Tibial nerve (tissue), 4 donors: ENCODE measurements at regions not wholly inside any gene's neighbourhood (a gene's known extent, or its start where the extent isn't known, plus 50 kb on each side); places are given as distances from the start of the nearest gene placed in this dataset.
"Not testable (repeated sequence)": the region's sequence is repeated elsewhere in the genome, so short reads cannot be mapped to it uniquely, and the experiment has no call there.

Experiments
- DNase-seq, 2 donors: peaks; one replicate each; pipeline ENCODE4 v3.0.0-alpha.2; 2019; ENCODE audit warnings: low spot score in 2 of 2
- H3K27ac ChIP-seq, 4 donors: fragments of 200-600 bp; sonication (generic) in 3 of 4; one replicate each; pipeline ENCODE4 v1.5.1; 2017 to 2019; ENCODE audit warnings: mild to moderate bottlenecking in 1 of 4
- H3K27me3 ChIP-seq, 2 donors: fragments of 200-600 bp; sonication (generic) in 1 of 2; one replicate each; pipeline versions ENCODE4 v1.5.1 to v1.6.0; 2017 to 2019
- H3K36me3 ChIP-seq, 3 donors: fragments of 200-600 bp; sonication (generic); one replicate each; pipeline ENCODE4 v1.5.1; 2018 to 2019
- H3K4me1 ChIP-seq, 4 donors: fragments of 200-600 bp; sonication (generic) in 3 of 4; one replicate each; pipeline ENCODE4 v1.5.1; 2017 to 2019
- H3K4me3 ChIP-seq, 4 donors: fragments of 200-600 bp; sonication (generic) in 3 of 4; one replicate each; pipeline ENCODE4 v1.5.1; 2017 to 2019; ENCODE audit warnings: mild to moderate bottlenecking in 1 of 4, moderate library complexity in 1 of 4
- H3K9me3 ChIP-seq, 4 donors: fragments of 200-600 bp; sonication (generic) in 3 of 4; one replicate each; pipeline ENCODE4 v1.5.1; 2017 to 2019
- CTCF ChIP-seq, 5 experiments: fragments of 200-600 bp in 3 of 5; fragments of 450-650 bp in 2 of 5; sonication (generic) in 3 of 5; IDR thresholded peaks; one replicate each; pipeline ENCODE4 v1.5.1; 2016 to 2019; ENCODE audit warnings: antibody characterized with exemption in 5 of 5, mild to moderate bottlenecking in 3 of 5, moderate library complexity in 2 of 5
- EP300 ChIP-seq, 2 donors: sonication (generic); formaldehyde crosslinking; IDR thresholded peaks; one replicate each; pipeline ENCODE4 v1.6.1; 2017; ENCODE audit warnings: antibody characterized with exemption in 2 of 2, mild to moderate bottlenecking in 1 of 2
- POLR2A ChIP-seq, 2 donors: fragments of 450-650 bp; IDR thresholded peaks; one replicate each; pipeline ENCODE4 v1.6.1; 2017; ENCODE audit warnings: antibody characterized with exemption in 2 of 2, mild to moderate bottlenecking in 2 of 2, moderate library complexity in 2 of 2
- WGBS, 2 donors: methylation state at CpG; one replicate each; pipeline ENCODE4 v1.1.5; 2018; 5-methylcytosine and 5-hydroxymethylcytosine counted together

DNA sequence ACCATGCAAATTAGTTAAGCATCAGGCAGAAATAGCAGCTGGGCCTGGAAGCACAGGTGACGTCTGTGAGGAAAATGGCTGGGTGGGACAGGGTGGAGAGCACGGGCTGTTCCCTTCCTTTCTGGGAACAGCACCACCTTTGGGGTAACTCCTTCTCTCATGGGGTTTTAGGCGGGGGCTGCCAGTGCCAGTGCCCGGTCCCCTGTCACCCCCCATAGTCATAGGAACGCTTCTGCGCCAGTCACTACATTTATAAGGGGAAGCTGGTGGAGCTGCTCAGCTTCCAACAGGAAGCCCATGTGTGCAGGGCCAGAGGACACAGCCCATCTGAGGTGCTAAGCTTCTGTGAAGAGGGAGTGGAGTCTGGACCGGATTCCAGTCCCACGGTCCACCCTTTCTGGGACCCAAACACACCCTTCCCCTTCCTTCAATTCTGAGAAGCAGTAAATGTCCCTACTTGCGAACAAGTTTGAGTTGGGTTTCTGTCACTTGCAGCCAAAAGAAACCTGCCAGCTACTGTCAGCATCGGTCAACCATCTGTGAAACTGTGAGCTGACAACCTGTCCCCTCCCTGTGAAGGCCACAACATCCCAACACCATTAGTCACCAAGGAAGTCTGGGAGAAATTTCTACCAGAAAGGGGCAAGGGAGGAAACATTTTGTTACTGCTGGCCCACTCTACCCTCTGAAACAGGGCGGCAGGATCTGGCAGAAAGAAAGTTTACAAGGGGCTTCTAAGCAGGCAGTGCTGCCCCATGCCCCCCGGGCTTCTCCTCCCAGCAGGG, 86.0 kb upstream of the AMZ2 start:
- 77 to 78% methylated on average over 12 of the region's 12 CpGs for WGBS, 2 donors
- H3K27me3 ChIP-seq, result no peaks in the 10 kb centered on the region
- TF ChIP-seq POLR2A (IDR thresholded peaks at IDR 0.05) (no peak), EP300 (IDR thresholded peaks at IDR 0.05) (no peak), CTCF (IDR thresholded peaks at IDR 0.05) (no peak)
- no peak overlapping the region for H3K4me3 ChIP-seq
- H3K27ac ChIP-seq, result no peak overlapping the region
- H3K9me3 ChIP-seq, result no peaks in the 10 kb centered on the region
- peaks cover 0 to 18% (median 0%) of the 10 kb centered on the region in 3 donors for H3K36me3 ChIP-seq
- DNase-seq, result no peak
- no peaks in the 10 kb centered on the region for H3K4me1 ChIP-seq

DNA sequence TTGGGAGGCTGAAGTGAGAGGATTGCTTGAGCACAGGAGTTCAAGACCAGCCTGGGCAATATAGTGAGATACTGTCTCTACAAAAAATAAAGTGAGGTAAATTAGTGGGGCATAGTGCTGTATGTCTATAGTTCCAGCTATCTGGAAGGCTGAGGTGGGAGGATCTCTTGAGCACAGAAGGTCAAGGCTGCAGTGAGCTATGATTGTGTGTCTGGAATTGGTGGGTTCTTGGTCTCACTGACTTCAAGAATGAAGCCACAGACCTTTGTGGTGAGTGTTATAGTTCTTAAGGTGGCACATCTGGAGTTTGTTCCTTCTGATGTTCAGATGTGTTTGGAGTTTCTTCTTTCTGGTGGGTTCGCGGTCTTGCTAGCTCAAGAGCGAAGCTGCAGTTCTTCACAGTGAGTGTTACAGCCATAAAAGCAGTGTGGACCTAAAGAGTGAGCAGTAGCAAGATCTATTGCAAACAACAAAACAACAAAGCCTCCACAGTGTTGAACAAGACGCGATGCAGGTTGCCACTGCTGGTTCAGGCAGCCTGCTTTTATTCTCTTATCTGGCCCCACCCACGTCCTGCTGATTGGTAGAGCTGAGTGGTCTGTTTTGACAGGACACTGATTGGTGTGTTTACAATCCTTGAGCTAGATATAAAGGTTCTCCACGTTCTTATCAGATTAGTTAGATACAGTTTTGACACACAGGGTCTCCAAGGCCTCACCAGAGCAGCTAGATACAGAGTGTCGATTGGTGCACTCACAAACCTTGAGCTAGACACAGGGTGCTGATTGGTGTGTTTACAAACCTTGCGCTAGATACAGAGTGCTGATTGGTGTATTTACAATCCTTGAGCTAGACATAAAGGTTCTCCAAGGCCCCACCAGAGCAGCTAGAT, 79.3 kb upstream of the AMZ2 start:
- H3K9me3 ChIP-seq, H3K4me3 ChIP-seq, H3K27me3 ChIP-seq, H3K36me3 ChIP-seq, H3K27ac ChIP-seq, H3K4me1 ChIP-seq, DNase-seq: not testable (repeated sequence)
- 81 to 85% methylated on average over 9 of the region's 9 CpGs for WGBS, 2 donors

GRCh38 chr17:68169165-68169821, 78.5 kb upstream of the AMZ2 start:
- not testable (repeated sequence) for H3K4me1 ChIP-seq, H3K27me3 ChIP-seq, H3K9me3 ChIP-seq, H3K27ac ChIP-seq, H3K36me3 ChIP-seq, H3K4me3 ChIP-seq, DNase-seq
- 87 to 96% methylated on average over 28 to 31 of the region's 42 CpGs for WGBS, 2 donors

DNA sequence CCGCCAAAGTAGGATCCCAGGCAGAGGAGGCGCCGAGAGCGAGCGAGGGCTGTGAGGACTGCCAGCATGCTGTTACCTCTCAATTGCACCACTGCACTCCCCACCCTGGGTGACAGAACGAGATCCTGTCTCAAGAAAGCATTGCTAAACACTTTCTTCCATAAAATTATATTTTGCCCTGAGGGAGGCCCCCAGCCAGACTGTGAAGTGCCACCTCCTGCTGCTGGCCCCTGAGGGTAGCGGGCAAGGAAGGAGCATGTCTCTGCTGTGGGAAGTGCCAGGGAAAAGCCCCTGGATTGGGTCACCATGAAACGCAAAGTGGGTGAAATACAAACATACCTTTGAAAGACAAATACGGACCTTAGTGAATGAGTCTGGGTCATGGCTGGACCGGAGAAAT, 78.0 kb upstream of the AMZ2 start:
- H3K4me1 ChIP-seq, result no peaks in the 10 kb centered on the region
- DNase-seq, result no peak
- H3K9me3 ChIP-seq, result no peaks in the 10 kb centered on the region
- no peak overlapping the region for H3K4me3 ChIP-seq
- WGBS, 2 donors, result 85 to 97% methylated on average over 10 of the region's 10 CpGs
- no peak for TF ChIP-seq EP300 (IDR thresholded peaks at IDR 0.05)
- no peak for TF ChIP-seq CTCF (IDR thresholded peaks at IDR 0.05)
- no peak for TF ChIP-seq POLR2A (IDR thresholded peaks at IDR 0.05)
- peaks cover 0 to 3% (median 0%) of the 10 kb centered on the region in 3 donors for H3K36me3 ChIP-seq
- H3K27ac ChIP-seq, result no peak overlapping the region
- no peaks in the 10 kb centered on the region for H3K27me3 ChIP-seq

DNA sequence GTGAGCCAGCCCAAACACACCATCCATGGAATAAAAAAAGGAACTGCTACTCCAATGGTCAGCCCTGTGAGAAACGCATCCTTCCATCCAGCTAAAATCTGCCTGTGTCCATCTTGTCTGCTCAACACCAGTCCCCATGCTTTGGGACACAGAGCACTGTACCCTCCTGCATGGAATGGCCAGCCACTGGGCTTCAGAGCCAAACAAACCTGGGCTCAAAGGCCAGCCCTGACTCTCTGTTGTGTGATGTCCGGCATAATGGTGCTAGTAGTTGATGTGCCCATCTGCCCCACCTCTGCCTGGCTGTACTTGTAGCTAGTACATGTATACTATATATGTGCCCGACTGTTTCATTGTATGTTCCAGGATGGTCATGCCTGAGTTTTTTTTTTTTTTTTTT, 77.6 kb upstream of the AMZ2 start:
- Histone ChIP-seq H3K4me3 (no peak overlapping the region), H3K9me3 (no peaks in the 10 kb centered on the region), H3K27ac (no peak overlapping the region), H3K4me1 (no peaks in the 10 kb centered on the region), H3K27me3 (no peaks in the 10 kb centered on the region), H3K36me3 (peaks cover 0 to 7% (median 0%) of the 10 kb centered on the region in 3 donors)
- no peak for TF ChIP-seq CTCF (IDR thresholded peaks at IDR 0.05)
- no peak for TF ChIP-seq POLR2A (IDR thresholded peaks at IDR 0.05)
- TF ChIP-seq EP300 (IDR thresholded peaks at IDR 0.05), result no peak
- DNase-seq, result no peak
- 85 to 88% methylated on average over 3 of the region's 3 CpGs for WGBS, 2 donors
